GM13976 (cell line): ENCODE measurements at regions not wholly inside any gene's neighbourhood (a gene's known extent, or its start where the extent isn't known, plus 50 kb on each side); places are given as distances from the start of the nearest gene placed in this dataset.
"Not testable (repeated sequence)": the region's sequence is repeated elsewhere in the genome, so short reads cannot be mapped to it uniquely, and the experiment has no call there.

Experiments used
- DNase-seq: peaks from one replicate; pipeline ENCODE4 v3.0.0; 2012; ENCODE audit warnings: low spot score
- CTCF ChIP-seq: IDR thresholded peaks from 2 replicates; pipeline ENCODE4 v1.5.1; 2012; ENCODE audit warnings: borderline replicate concordance, mild to moderate bottlenecking; ENCODE audit not compliant: insufficient read depth; ENCODE audit errors: extremely low read depth, missing control alignments, control extremely low read depth
- in situ Hi-C: fragments of 300-500 bp; cut with MboI; formaldehyde crosslinking; loops from one replicate; pipeline ENCODE4 v1.12.0; 2022; ENCODE audit warnings: low sequenced_read_pairs, mixed read lengths, inconsistent platforms; ENCODE audit not compliant: unreplicated experiment

GRCh38 chr5:91754990-91755389 is 371.9 kb upstream of the ARRDC3 start:
- in situ Hi-C loops, result no loop called here
- no peak for DNase-seq
- no peak for TF ChIP-seq CTCF

GRCh38 chr5:91744470-91744869 is 361.4 kb upstream of the ARRDC3 start:
- in situ Hi-C loops, result not testable (repeated sequence)

GRCh38 chr5:91742550-91742949 is 359.4 kb upstream of the ARRDC3 start:
- TF ChIP-seq CTCF, result no peak
- DNase-seq, result no peak
- in situ Hi-C loops, result no loop called here

More at GRCh38 chr5:91744470-91744869, 361.4 kb upstream of the ARRDC3 start:
- DNase-seq, result not testable (repeated sequence)

DNA sequence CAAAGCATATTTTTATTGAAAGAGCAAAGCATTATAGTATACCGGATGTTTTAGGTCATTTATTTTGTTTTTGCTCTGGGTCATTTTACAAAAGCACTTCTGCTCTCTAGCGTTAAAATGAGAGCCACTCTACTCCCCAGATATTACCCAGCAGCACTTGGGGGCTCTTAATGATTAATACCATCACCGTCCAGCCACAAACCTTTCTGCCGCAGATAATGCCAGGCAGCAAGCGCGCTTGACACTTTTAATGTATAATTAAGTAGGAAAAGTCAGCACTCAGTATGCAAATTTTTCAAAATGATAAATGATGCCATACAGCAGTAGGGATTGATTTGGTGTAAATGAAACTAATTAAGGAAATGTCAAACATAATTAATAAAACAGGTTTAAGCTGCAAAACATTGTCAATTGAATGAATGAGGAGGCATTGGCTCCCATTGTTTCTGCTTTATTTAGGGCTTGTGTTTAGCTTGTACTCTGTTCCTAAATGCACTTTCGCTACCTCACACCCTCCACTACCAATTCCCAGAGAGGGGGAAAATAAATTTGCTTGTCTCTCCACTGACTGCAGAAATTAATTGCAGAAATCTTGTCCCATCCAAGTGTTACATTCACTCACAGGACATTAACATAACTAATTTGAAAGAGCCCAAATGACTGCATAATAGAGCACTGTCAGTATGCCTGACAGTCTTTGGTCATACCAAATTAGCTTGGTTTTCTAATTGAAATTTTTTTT is 358.8 kb upstream of the ARRDC3 start:
- in situ Hi-C loops, result no loop called here
- no peak for DNase-seq
- no peak for TF ChIP-seq CTCF

- in situ Hi-C loops, result no loop called here
- no peak for TF ChIP-seq CTCF
- DNase-seq, result no peak
Measured at GRCh38 chr5:91730026-91730425, 346.9 kb upstream of the ARRDC3 start.

GRCh38 chr5:91727463-91727862 is 344.3 kb upstream of the ARRDC3 start:
- DNase-seq, result no peak
- in situ Hi-C loops, result no loop called here
- TF ChIP-seq CTCF, result no peak

DNA sequence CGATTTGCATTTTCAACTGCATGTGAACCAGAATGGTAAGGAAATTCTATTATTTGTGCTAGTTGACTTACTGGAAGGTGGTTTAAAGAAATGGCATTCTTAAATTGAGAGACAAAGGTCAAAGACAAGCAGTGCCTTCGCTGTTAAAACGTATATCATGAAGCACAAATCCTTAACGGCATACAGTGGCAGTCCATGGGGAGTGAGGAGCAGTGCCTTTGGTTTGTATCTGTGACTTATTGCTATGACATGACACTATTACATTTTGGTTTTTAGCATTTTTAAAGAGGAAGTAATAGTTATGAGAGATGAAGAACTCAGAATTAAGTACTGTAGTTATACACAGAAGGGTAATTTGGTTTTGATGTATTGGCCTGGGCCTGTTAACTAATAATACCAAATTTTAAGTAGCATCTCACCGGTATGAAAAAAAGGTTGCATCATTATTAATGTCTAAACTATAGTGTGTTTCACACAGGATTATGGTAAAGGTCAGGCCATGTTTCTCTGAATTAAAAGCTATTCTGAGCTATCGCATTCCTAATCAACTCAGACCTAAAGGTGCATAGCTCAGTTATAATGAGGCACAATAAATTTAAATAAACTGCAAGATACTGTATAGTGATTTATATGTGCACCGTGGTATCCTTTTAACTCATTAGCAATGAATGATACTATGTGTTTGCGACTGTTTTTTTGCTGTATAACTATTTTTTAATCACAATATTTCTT is 339.8 kb upstream of the ARRDC3 start:
- in situ Hi-C loops, result no loop called here
- no peak for DNase-seq
- no peak for TF ChIP-seq CTCF
